ENCODE measurements at regions not wholly inside any gene's neighbourhood (a gene's known extent, or its start where the extent isn't known, plus 50 kb on each side); places are given as distances from the start of the nearest gene placed in this dataset.

GRCh38 chr7:118496138-118496644 lies 271.7 kb downstream of the ANKRD7 start:
- no peaks in the 10 kb centered on the region for H3K79me1 ChIP-seq (ENCODE audit: low read depth in 1 of 2, low read length in 2 of 2)
- H4K91ac ChIP-seq (ENCODE audit: insufficient read depth, low read depth, low read length): no peak overlapping the region
- no peak overlapping the region for H3K56ac ChIP-seq (ENCODE audit: extremely low read depth, insufficient read depth, low read length)
- H4K8ac ChIP-seq (ENCODE audit: low read depth in 2 of 2, low read length in 2 of 2): no peak overlapping the region
- ATAC-seq (ENCODE audit: low read depth): no peak
- no peak overlapping the region for H3K23ac ChIP-seq (ENCODE audit: low read depth, low read length)
- no peak overlapping the region for H3K4me2 ChIP-seq (ENCODE audit: low read depth, low read length)
- H2BK15ac ChIP-seq (ENCODE audit: low read depth, low read length): no peak overlapping the region
- no peak overlapping the region for H3K27ac ChIP-seq (ENCODE audit: insufficient read depth, low read length)
- BruUV-seq (replicated peaks): no TSS peak
- no peaks in the 10 kb centered on the region for H4K20me1 ChIP-seq (ENCODE audit: insufficient read depth, low read length)
- no peak overlapping the region for H4K5ac ChIP-seq (ENCODE audit: low read depth, low read length)
- H3K9me3 ChIP-seq (ENCODE audit: control insufficient read depth, insufficient read depth, low read length): peaks cover 4% of the 10 kb centered on the region
- no peaks in the 10 kb centered on the region for H3K9me1 ChIP-seq (ENCODE audit: insufficient read depth, low read length)
- ChIA-PET POLR2A (ENCODE audit: unreplicated experiment) (no interaction called here), CTCF (no interaction called here)
- no peak overlapping the region for H2BK20ac ChIP-seq (ENCODE audit: low read depth, low read length)
- no peak overlapping the region for H2BK5ac ChIP-seq (ENCODE audit: low read depth, low read length, poor library complexity, severe bottlenecking)
- no peak overlapping the region for H2AFZ ChIP-seq (replicated peaks; ENCODE audit: low read length, poor library complexity)
- no peak for DNase-seq
- no peaks in the 10 kb centered on the region for H3K27me3 ChIP-seq (ENCODE audit: control insufficient read depth, insufficient read depth, low read length)
- H3K18ac ChIP-seq (ENCODE audit: low read depth, low read length): no peak overlapping the region
- no peak overlapping the region for H2AK9ac ChIP-seq (replicated peaks; ENCODE audit: low read depth, low read length, poor library complexity)
- intact Hi-C loops (cut with micrococcal nuclease): no loop called here
- H3K14ac ChIP-seq (replicated peaks; ENCODE audit: low read depth, low read length): no peak overlapping the region
- dilution Hi-C loops (cut with HindIII; ENCODE audit: low sequenced_read_pairs, unreplicated experiment): no loop called here
- H3K4me1 ChIP-seq (ENCODE audit: control insufficient read depth, insufficient read depth, low read length): no peaks in the 10 kb centered on the region
- H3K36me3 ChIP-seq (ENCODE audit: control insufficient read depth, insufficient read depth, low read length): no peaks in the 10 kb centered on the region
- TF ChIP-seq POLR2A (IDR thresholded peaks at IDR 0.05; ENCODE audit: low read depth, low read length) (no peak), USF2 (IDR thresholded peaks at IDR 0.05; ENCODE audit: low read depth, low read length) (no peak), MAFK (IDR thresholded peaks at IDR 0.05; ENCODE audit: low read depth, low read length) (peak; percentile 44; the same call in 1 of the 2 replicates), SMC3 (IDR thresholded peaks at IDR 0.05; ENCODE audit: low read depth, low read length) (no peak)
- in situ Hi-C loops (cut with MboI; ENCODE audit: low sequenced_read_pairs): no loop called here
- no peak overlapping the region for H2BK120ac ChIP-seq (ENCODE audit: low read depth, low read length)
- H3K4me3 ChIP-seq (ENCODE audit: insufficient read depth, low read depth, low read length): no peak overlapping the region
- no peak overlapping the region for H3K4ac ChIP-seq (ENCODE audit: low read depth, low read length)
- no peak overlapping the region for H2AK5ac ChIP-seq (ENCODE audit: low read depth, low read length)
- no peak overlapping the region for H3K9ac ChIP-seq (ENCODE audit: low read depth, low read length)

Measured in IMR-90 (cell line).